NCI-H2196 (cell line): ENCODE measurements at regions not wholly inside any gene's neighbourhood (a gene's known extent, or its start where the extent isn't known, plus 50 kb on each side); places are given as distances from the start of the nearest gene placed in this dataset.

Experiments used
- DNase-seq: peaks from one replicate; lab custom pipeline; 2025; ENCODE audit not compliant: unreplicated experiment; lab: John Stamatoyannopoulos, UW

GRCh38 chr4:136691607-136692006 is 840.7 kb downstream of the PCDH18 start:
- DNase-seq = no peak

- DNase-seq = no peak
Observed at GRCh38 chr4:136690360-136690759, 841.9 kb downstream of the PCDH18 start.

GRCh38 chr4:136687596-136687995 is 844.7 kb downstream of the PCDH18 start:
- DNase-seq = no peak

- DNase-seq = no peak
Observed at GRCh38 chr4:136687118-136687517, 845.2 kb downstream of the PCDH18 start.

- no peak for DNase-seq
Observed at GRCh38 chr4:136680761-136681160, 851.5 kb downstream of the PCDH18 start.

- no peak for DNase-seq
Observed at GRCh38 chr4:136680271-136680670, 852.0 kb downstream of the PCDH18 start.

GRCh38 chr4:136670265-136670664 is 862.0 kb downstream of the PCDH18 start:
- DNase-seq = no peak

GRCh38 chr4:136664988-136665387 is 867.3 kb downstream of the PCDH18 start:
- DNase-seq = no peak

- DNase-seq = no peak
Observed at GRCh38 chr4:136662539-136662938, 869.8 kb downstream of the PCDH18 start.

- DNase-seq = no peak
Observed at GRCh38 chr4:136653640-136654406, 878.5 kb downstream of the PCDH18 start.

- no peak for DNase-seq
Observed at GRCh38 chr4:136651932-136652331, 880.4 kb downstream of the PCDH18 start.

- no peak for DNase-seq
Observed at GRCh38 chr4:136651278-136651667, 881.0 kb downstream of the PCDH18 start.

- no peak for DNase-seq
Observed at GRCh38 chr4:136650541-136651277, 881.6 kb downstream of the PCDH18 start.

- no peak for DNase-seq
Observed at GRCh38 chr4:136644279-136644678, 888.0 kb downstream of the PCDH18 start.

- DNase-seq = no peak
Observed at GRCh38 chr4:136643416-136643815, 888.9 kb downstream of the PCDH18 start.

- no peak for DNase-seq
Observed at GRCh38 chr4:136637071-136637777, 895.1 kb downstream of the PCDH18 start.

GRCh38 chr4:136636155-136636554 is 896.1 kb downstream of the PCDH18 start:
- no peak for DNase-seq

GRCh38 chr4:136634121-136634520 is 898.2 kb downstream of the PCDH18 start:
- DNase-seq = no peak

- DNase-seq = no peak
Observed at GRCh38 chr4:136599890-136600289, 932.4 kb downstream of the PCDH18 start.

- DNase-seq = no peak
Observed at GRCh38 chr4:136590440-136590839, 941.9 kb downstream of the PCDH18 start.

GRCh38 chr4:136583567-136583966 is 948.7 kb downstream of the PCDH18 start:
- DNase-seq = no peak

GRCh38 chr4:136581119-136581518 is 951.2 kb downstream of the PCDH18 start:
- no peak for DNase-seq
